HCT116 (cell line): ENCODE measurements at regions not wholly inside any gene's neighbourhood (a gene's known extent, or its start where the extent isn't known, plus 50 kb on each side); places are given as distances from the start of the nearest gene placed in this dataset.

Source experiments
- ATAC-seq: fragments of 200-7000 bp; cut with Tn5 transposase; 2 replicates; pipeline ENCODE4 v1.9.1; 2020; ENCODE audit warnings: mild to moderate bottlenecking, moderate library complexity
- BruUV-seq: library from RNA; stranded (reverse); fragments of 400-500 nt; replicated peaks from 2 replicates; lab custom pipeline; 2021; lab: Mats Ljungman, UMichigan
- CTCF ChIA-PET: fragments of 300-600 bp; sonication (Branson Sonifier 250); formaldehyde crosslinking; loops from one replicate; lab custom pipeline; 2021; ENCODE audit warnings: antibody characterized with exemption; lab: Charles Lee
- POLR2A ChIA-PET: fragments of 300-600, 350-600 bp; sonication (Branson Sonifier 250); formaldehyde crosslinking; loops from one replicate; lab custom pipeline; 2021; ENCODE audit warnings: antibody characterized with exemption; lab: Charles Lee
- RAD21 ChIA-PET, 2 experiments: fragments of 300-600 bp; sonication (Branson Sonifier 250); formaldehyde crosslinking; loops; one replicate each; lab custom pipeline; 2023; ENCODE audit warnings: low total read pairs in 2 of 2; ENCODE audit not compliant: uncharacterized antibody in 2 of 2, unreplicated experiment in 2 of 2, low non-redundant PET in 1 of 2; lab: Charles Lee
- DNase-seq: peaks from one replicate; pipeline ENCODE4 v3.0.0-alpha.2; 2010; ENCODE audit warnings: low read depth, low spot score
- H2AFZ ChIP-seq: fragments of 200-600 bp; shearing (Covaris generic), sonication (generic); 2 replicates; pipeline ENCODE4 v1.6.1; 2017; ENCODE audit warnings: low read depth, mixed run types, mixed read lengths, antibody characterized with exemption, low read length; ENCODE audit not compliant: poor library complexity, severe bottlenecking
- H3K27ac ChIP-seq: 2 replicates; pipeline ENCODE4 v1.5.1; 2012; ENCODE audit warnings: low read depth, low read length
- H3K27me3 ChIP-seq: fragments of 200-600 bp; sonication (generic); 2 replicates; pipeline ENCODE4 v1.6.1; 2016; ENCODE audit warnings: mixed run types, low read length, mixed read lengths; ENCODE audit not compliant: insufficient read depth
- H3K36me3 ChIP-seq, 2 experiments: fragments of 200-500 bp in 1 of 2; fragments of 200-600 bp in 1 of 2; sonication (Bioruptor generic) in 1 of 2; sonication (generic) in 1 of 2; 2 replicates each; pipeline versions ENCODE4 v1.5.1 to v1.6.1; 2014 to 2016; ENCODE audit warnings: low read length in 2 of 2, inconsistent platforms in 1 of 2, mixed read lengths in 1 of 2, mixed run types in 1 of 2; ENCODE audit not compliant: insufficient read depth in 2 of 2, control insufficient read depth in 1 of 2
- H3K4me1 ChIP-seq, 2 experiments: fragments of 200-600 bp in 1 of 2; sonication (generic) in 1 of 2; 2 replicates each; pipeline versions ENCODE4 v1.5.1 to v1.6.1; 2012 to 2017; ENCODE audit warnings: low read length in 2 of 2, inconsistent platforms in 1 of 2, mild to moderate bottlenecking in 1 of 2, mixed read lengths in 1 of 2, mixed run types in 1 of 2, moderate library complexity in 1 of 2; ENCODE audit not compliant: insufficient read depth in 2 of 2, control insufficient read depth in 1 of 2
- H3K4me2 ChIP-seq: fragments of 200-600 bp; sonication (generic); 2 replicates; pipeline ENCODE4 v1.6.1; 2017; ENCODE audit warnings: mixed run types, low read length, mixed read lengths
- H3K4me3 ChIP-seq, 2 experiments: fragments of 200-600 bp in 1 of 2; sonication (generic) in 1 of 2; replicated peaks in 1 of 2; 2 replicates each; pipeline ENCODE4 v1.5.1; 2011 to 2016; ENCODE audit warnings: low read length in 2 of 2, control low read depth in 1 of 2, low read depth in 1 of 2, mild to moderate bottlenecking in 1 of 2, mixed read lengths in 1 of 2, mixed run types in 1 of 2
- H3K79me2 ChIP-seq: fragments of 200-600 bp; sonication (generic); 2 replicates; pipeline ENCODE4 v1.6.1; 2017; ENCODE audit warnings: mild to moderate bottlenecking, mixed run types, low read length, moderate library complexity, mixed read lengths; ENCODE audit not compliant: insufficient read depth
- H3K9ac ChIP-seq: fragments of 200-600 bp; sonication (generic); 2 replicates; pipeline ENCODE4 v1.6.1; 2016; ENCODE audit warnings: low read length, mixed read lengths
- H3K9me2 ChIP-seq: fragments of 200-600 bp; sonication (generic), shearing (Covaris generic); 2 replicates; pipeline ENCODE4 v1.6.1; 2017; ENCODE audit warnings: mixed run types, mild to moderate bottlenecking, moderate library complexity; ENCODE audit not compliant: insufficient read depth
- H3K9me3 ChIP-seq, 2 experiments: fragments of 200-500 bp in 1 of 2; fragments of 200-600 bp in 1 of 2; sonication (Bioruptor generic) in 1 of 2; sonication (generic) in 1 of 2; 2 replicates each; pipeline ENCODE4 v1.6.1; 2014 to 2017; ENCODE audit warnings: low read length in 2 of 2, mixed read lengths in 2 of 2, inconsistent platforms in 1 of 2, low read depth in 1 of 2, mild to moderate bottlenecking in 1 of 2, mixed run types in 1 of 2, moderate library complexity in 1 of 2; ENCODE audit not compliant: control insufficient read depth in 1 of 2, insufficient read depth in 1 of 2
- H4K20me1 ChIP-seq: fragments of 200-600 bp; sonication (generic), shearing (Covaris generic); 2 replicates; pipeline ENCODE4 v1.6.1; 2017; ENCODE audit warnings: mixed run types, mild to moderate bottlenecking, moderate library complexity; ENCODE audit not compliant: insufficient read depth
- CEBPB ChIP-seq: IDR thresholded peaks from 2 replicates; pipeline ENCODE4 v1.6.1; 2012; ENCODE audit warnings: low read depth
- EZH2 ChIP-seq: fragments of 200-600 bp; sonication (generic); IDR thresholded peaks from 2 replicates; pipeline ENCODE4 v1.6.1; 2017; ENCODE audit warnings: antibody characterized with exemption, mixed run types
- POLR2A ChIP-seq: IDR thresholded peaks from 2 replicates; pipeline ENCODE4 v1.7.0; 2011; ENCODE audit warnings: borderline replicate concordance; ENCODE audit not compliant: insufficient read depth, insufficient read length; ENCODE audit errors: extremely low read depth
- SRF ChIP-seq: IDR thresholded peaks from 2 replicates; pipeline ENCODE4 v1.6.1; 2012; ENCODE audit warnings: low read depth
- YY1 ChIP-seq: IDR thresholded peaks from 2 replicates; pipeline ENCODE4 v1.6.1; 2011; ENCODE audit warnings: low read length, low read depth, moderate library complexity, mild to moderate bottlenecking; ENCODE audit not compliant: insufficient replicate concordance; ENCODE audit errors: extremely low read depth
- ZFX ChIP-seq: fragments of 450-650 bp; IDR thresholded peaks from 2 replicates; pipeline ENCODE4 v1.6.1; 2017
- ZNF274 ChIP-seq: fragments of 200-500 bp; sonication (Bioruptor generic); IDR thresholded peaks from 2 replicates; pipeline ENCODE4 v1.6.1; 2014; ENCODE audit warnings: mild to moderate bottlenecking, low read depth, low read length, inconsistent platforms
- intact Hi-C: fragments of 100-400 bp; cut with micrococcal nuclease; formaldehyde crosslinking; loops from 2 replicates; pipeline ENCODE4 v1.10.0; 2022
- TF ChIP-seq, protein P1 (sequence below): IDR thresholded peaks from 2 replicates; pipeline ENCODE4 v1.6.1; 2011; ENCODE audit warnings: mild to moderate bottlenecking, low read length, moderate library complexity; ENCODE audit not compliant: insufficient replicate concordance; ENCODE audit errors: extremely low read depth
- TF ChIP-seq, protein P2 (sequence below): IDR thresholded peaks from 2 replicates; pipeline ENCODE4 v1.6.1; 2012
- TF ChIP-seq, protein P3 (sequence below), 3 experiments: fragments of 200-600 bp in 1 of 3; sonication (generic) in 1 of 3; IDR thresholded peaks in 2 of 3; conservative IDR thresholded peaks in 1 of 3; 2 replicates each; pipeline ENCODE4 v1.5.1; 2012 to 2017; ENCODE audit warnings: low read depth in 2 of 3, low read length in 2 of 3, antibody characterized with exemption in 1 of 3, borderline replicate concordance in 1 of 3, control low read depth in 1 of 3, mild to moderate bottlenecking in 1 of 3, mixed read lengths in 1 of 3, mixed run types in 1 of 3, moderate library complexity in 1 of 3; ENCODE audit not compliant: insufficient read depth in 1 of 3

DNA sequence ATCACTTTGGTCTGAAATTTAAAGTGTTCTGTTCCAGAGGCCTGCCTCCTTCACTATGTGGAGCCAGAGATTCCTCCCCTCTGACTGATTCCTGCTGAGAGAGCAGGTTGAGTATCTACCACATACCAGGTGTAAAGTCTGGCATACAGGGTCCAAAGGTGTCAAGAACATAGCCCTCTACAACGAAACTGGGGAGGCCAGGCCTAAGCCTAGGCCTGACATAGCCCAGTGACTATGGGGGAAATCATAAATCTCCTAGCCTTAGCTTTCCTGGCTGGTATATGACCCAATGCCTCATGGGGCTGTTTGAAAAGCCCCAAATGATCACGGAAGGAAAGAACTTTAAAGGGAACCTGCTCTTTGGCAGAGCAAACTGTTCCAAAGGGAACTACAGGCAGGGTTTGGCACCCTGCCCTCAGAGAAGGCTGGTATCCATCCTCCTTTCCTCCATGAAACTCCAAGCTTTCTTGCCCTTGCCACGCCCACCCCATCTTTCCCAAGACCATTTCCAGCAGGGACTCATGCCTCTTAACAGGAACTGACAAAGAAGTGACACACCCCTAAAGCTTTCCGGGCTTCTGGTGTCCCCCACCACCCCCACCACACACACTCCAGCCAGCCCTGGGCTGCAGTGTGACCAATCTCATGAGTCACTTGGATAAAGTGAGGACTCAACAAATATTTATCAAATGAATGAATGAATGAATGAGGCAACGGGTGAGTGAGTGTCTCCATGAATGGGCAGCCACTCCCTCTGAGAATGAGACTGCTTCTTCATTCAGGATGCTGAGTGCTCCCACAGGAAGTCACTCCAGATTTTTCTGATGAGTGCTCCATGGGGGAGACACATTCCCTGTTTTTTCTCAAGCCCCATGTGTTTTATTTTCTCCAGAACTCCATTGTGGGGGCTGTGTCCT lies 93.3 kb upstream of the CALM2 start (continued):
- TF ChIP-seq, protein P1, sequence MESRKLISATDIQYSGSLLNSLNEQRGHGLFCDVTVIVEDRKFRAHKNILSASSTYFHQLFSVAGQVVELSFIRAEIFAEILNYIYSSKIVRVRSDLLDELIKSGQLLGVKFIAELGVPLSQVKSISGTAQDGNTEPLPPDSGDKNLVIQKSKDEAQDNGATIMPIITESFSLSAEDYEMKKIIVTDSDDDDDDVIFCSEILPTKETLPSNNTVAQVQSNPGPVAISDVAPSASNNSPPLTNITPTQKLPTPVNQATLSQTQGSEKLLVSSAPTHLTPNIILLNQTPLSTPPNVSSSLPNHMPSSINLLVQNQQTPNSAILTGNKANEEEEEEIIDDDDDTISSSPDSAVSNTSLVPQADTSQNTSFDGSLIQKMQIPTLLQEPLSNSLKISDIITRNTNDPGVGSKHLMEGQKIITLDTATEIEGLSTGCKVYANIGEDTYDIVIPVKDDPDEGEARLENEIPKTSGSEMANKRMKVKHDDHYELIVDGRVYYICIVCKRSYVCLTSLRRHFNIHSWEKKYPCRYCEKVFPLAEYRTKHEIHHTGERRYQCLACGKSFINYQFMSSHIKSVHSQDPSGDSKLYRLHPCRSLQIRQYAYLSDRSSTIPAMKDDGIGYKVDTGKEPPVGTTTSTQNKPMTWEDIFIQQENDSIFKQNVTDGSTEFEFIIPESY = no peak

DNA sequence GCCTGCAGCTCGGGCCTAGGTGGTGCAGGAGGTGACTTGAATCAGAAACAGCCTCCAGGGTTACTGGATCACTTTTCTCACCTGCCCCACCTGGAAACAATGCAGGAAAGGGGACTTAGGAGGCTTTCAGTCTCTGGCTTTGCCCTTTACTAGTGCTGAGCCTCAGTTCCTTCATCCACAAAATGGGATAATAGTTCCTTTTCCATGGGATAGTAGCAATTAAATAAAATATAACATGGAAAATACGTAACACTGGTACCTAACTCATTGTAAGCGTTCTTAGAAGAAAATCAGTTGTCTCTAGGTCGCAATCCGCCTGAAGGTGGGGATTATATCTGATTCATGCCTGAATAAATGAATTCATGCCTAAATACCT lies 91.4 kb upstream of the CALM2 start:
- BruUV-seq = no TSS peak
- Histone ChIP-seq H3K9me2 (no peaks in the 10 kb centered on the region), H3K27me3 (no peaks in the 10 kb centered on the region), H3K9ac (no peak overlapping the region), H4K20me1 (no peaks in the 10 kb centered on the region), H2AFZ (no peak overlapping the region), H3K4me2 (no peak overlapping the region), H3K9me3 (no peaks in the 10 kb centered on the region), H3K4me3 (no peak overlapping the region), H3K79me2 (no peaks in the 10 kb centered on the region), H3K27ac (no peak overlapping the region), H3K4me1 (peaks cover 4 to 28% of the 10 kb centered on the region in 2 experiments; a peak in 3 of 4 replicates), H3K36me3 (no peaks in the 10 kb centered on the region)
- TF ChIP-seq EZH2 (no peak), SRF (no peak), CEBPB (no peak), ZFX (no peak), YY1 (no peak), POLR2A (no peak), ZNF274 (no peak)
- TF ChIP-seq, protein P2, sequence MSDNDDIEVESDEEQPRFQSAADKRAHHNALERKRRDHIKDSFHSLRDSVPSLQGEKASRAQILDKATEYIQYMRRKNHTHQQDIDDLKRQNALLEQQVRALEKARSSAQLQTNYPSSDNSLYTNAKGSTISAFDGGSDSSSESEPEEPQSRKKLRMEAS = no peak
- TF ChIP-seq, protein P1 = no peak
- TF ChIP-seq, protein P3, sequence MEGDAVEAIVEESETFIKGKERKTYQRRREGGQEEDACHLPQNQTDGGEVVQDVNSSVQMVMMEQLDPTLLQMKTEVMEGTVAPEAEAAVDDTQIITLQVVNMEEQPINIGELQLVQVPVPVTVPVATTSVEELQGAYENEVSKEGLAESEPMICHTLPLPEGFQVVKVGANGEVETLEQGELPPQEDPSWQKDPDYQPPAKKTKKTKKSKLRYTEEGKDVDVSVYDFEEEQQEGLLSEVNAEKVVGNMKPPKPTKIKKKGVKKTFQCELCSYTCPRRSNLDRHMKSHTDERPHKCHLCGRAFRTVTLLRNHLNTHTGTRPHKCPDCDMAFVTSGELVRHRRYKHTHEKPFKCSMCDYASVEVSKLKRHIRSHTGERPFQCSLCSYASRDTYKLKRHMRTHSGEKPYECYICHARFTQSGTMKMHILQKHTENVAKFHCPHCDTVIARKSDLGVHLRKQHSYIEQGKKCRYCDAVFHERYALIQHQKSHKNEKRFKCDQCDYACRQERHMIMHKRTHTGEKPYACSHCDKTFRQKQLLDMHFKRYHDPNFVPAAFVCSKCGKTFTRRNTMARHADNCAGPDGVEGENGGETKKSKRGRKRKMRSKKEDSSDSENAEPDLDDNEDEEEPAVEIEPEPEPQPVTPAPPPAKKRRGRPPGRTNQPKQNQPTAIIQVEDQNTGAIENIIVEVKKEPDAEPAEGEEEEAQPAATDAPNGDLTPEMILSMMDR (IDR thresholded peaks at IDR 0.05 in 2 of 3, conservative IDR thresholded peaks at IDR 0.05 in 1 of 3; ENCODE audit: borderline replicate concordance in 1 of 3, insufficient read depth in 1 of 3, low read depth in 2 of 3, low read length in 2 of 3) = no peak
- CTCF ChIA-PET = no interaction called here
- intact Hi-C loops = no loop called here
- no peak for DNase-seq
- ATAC-seq = no peak
- POLR2A ChIA-PET = no interaction called here
- RAD21 ChIA-PET = no interaction called here
